Heart left ventricle (tissue), 16 donors: ENCODE measurements at regions not wholly inside any gene's neighbourhood (a gene's known extent, or its start where the extent isn't known, plus 50 kb on each side); places are given as distances from the start of the nearest gene placed in this dataset.

Experiments used
- ATAC-seq, 4 donors: fragments of 200-7000 bp; cut with Tn5 transposase; one replicate each; pipeline ENCODE4 v1.9.1; 2020 to 2022; ENCODE audit warnings: moderate library complexity in 4 of 4, mild to moderate bottlenecking in 3 of 4, moderate number of reproducible peaks in 1 of 4
- DNase-seq, 5 donors: peaks; one replicate each; pipeline ENCODE4 v3.0.0-alpha.2; 2020
- H3K27ac ChIP-seq, 12 donors: fragments of 200-600 bp; sonication (generic) in 4 of 12; one replicate each; pipeline versions ENCODE4 v1.5.0 to v1.8.0; 2016 to 2022; ENCODE audit warnings: mild to moderate bottlenecking in 2 of 12
- H3K27me3 ChIP-seq, 9 donors: fragments of 200-600 bp; sonication (generic) in 2 of 9; one replicate each; pipeline versions ENCODE4 v1.5.1 to v1.8.0; 2016 to 2022; ENCODE audit warnings: mild to moderate bottlenecking in 3 of 9
- H3K36me3 ChIP-seq, 9 donors: fragments of 200-600 bp; sonication (generic) in 2 of 9; one replicate each; pipeline versions ENCODE4 v1.5.0 to v1.8.0; 2018 to 2022; ENCODE audit warnings: mild to moderate bottlenecking in 2 of 9
- H3K4me1 ChIP-seq, 12 donors: fragments of 200-600 bp; sonication (generic) in 4 of 12; one replicate each; pipeline versions ENCODE4 v1.5.0 to v1.8.0; 2016 to 2022; ENCODE audit warnings: mild to moderate bottlenecking in 3 of 12
- H3K4me3 ChIP-seq, 12 donors: fragments of 200-600 bp; sonication (generic) in 4 of 12; one replicate each; pipeline versions ENCODE4 v1.5.0 to v1.8.0; 2017 to 2022; ENCODE audit warnings: mild to moderate bottlenecking in 9 of 12, moderate library complexity in 4 of 12
- H3K9me3 ChIP-seq, 12 donors: fragments of 200-600 bp; sonication (generic) in 4 of 12; one replicate each; pipeline versions ENCODE4 v1.5.0 to v1.8.0; 2016 to 2022; ENCODE audit warnings: mild to moderate bottlenecking in 1 of 12
- CTCF ChIP-seq, 12 donors: fragments of 200-600 bp; sonication (generic) in 4 of 12; IDR thresholded peaks; one replicate each; pipeline versions ENCODE4 v1.5.0 to v1.8.0; 2018 to 2022; ENCODE audit warnings: antibody characterized with exemption in 12 of 12, mild to moderate bottlenecking in 5 of 12
- POLR2A ChIP-seq, 2 donors: fragments of 450-650 bp; IDR thresholded peaks; one replicate each; pipeline ENCODE4 v1.6.1; 2017; ENCODE audit warnings: antibody characterized with exemption in 2 of 2, mild to moderate bottlenecking in 2 of 2, moderate library complexity in 2 of 2
- WGBS, 4 donors: extraction: QIAGEN DNeasy Blood & Tissue Kit in 2 of 4; methylation state at CpG; one replicate each; pipeline versions ENCODE4 v1.1.5 to v1.1.7; 2013 to 2018; 5-methylcytosine and 5-hydroxymethylcytosine counted together
- intact Hi-C, 10 donors: fragments of 100-400 bp; cut with DNase I; formaldehyde crosslinking; loops; one replicate each; pipeline versions ENCODE4 v1.11.1 to v1.14.2; 2022
- donor health status: ischemic (EF 13 %, LVEDD 7.1; RV severe dilation, severe dysfunction).
- donor health status: healthy with polysubstance abuse.
- donor health status: DM: no; HTN: yes; CAD: no.
- donor health status: DM: no; HTN: no; CAD: no.
- donor health status: ischemic (EF 25% LVEDD 6.9; RV normal size, moderate dysfunction).
- donor health status: ischemic (EF 25% LVEDD 5.7; RV mildly dilated, moderate dysfunction).
- donor health status: healthy.
- donor health status: DM: yes; HTN: yes; CAD: no.
- donor health status: ischemic (EF 35%, LVEDD 5.7; RV mildly dilated, moderate dysfunction).
- donor health status: nonischemic (EF 11% LVEDD 7.7; RV severe dilation, severe dysfunction).
- donor health status: DM: yes; HTN: yes; CAD: no.
- donor health status: PGD.
- donor health status: ischemic (EF 29% LVEDD 5.4; RV normal size, mild dysfunction).
- donor health status: nonischemic (EF 23%, LVEDD 6.1; RV moderate dilation, normal function).

GRCh38 chr6:53446151-53446550 lies 97.4 kb upstream of the ELOVL5 start:
- H3K9me3 ChIP-seq = peaks cover 0 to 17% (median 3%) of the 10 kb centered on the region in 12 donors
- intact Hi-C loops = no loop called here
- peaks cover 0 to 13% (median 0%) of the 10 kb centered on the region in 12 donors for H3K4me1 ChIP-seq
- ATAC-seq = no peak
- no peaks in the 10 kb centered on the region for H3K36me3 ChIP-seq
- no peak overlapping the region for H3K27ac ChIP-seq
- 82 to 97% (median 92%) methylated on average over 2 of the region's 2 CpGs for WGBS, 4 donors
- H3K4me3 ChIP-seq = no peak overlapping the region
- no peaks in the 10 kb centered on the region for H3K27me3 ChIP-seq
- TF ChIP-seq POLR2A (IDR thresholded peaks at IDR 0.05) (no peak), CTCF (IDR thresholded peaks at IDR 0.05) (no peak)
- DNase-seq = no peak

- no peaks in the 10 kb centered on the region for H3K27me3 ChIP-seq
- TF ChIP-seq POLR2A (IDR thresholded peaks at IDR 0.05) (no peak), CTCF (IDR thresholded peaks at IDR 0.05) (no peak)
- no peak overlapping the region for H3K4me3 ChIP-seq
- H3K36me3 ChIP-seq = no peaks in the 10 kb centered on the region
- intact Hi-C loops = loop anchor here in 1 of 10 donors (5.0 kb wide), 1 partner anchor 159 kb away; no protein-coding TSS in a partner anchor
- no peaks in the 10 kb centered on the region for H3K9me3 ChIP-seq
- ATAC-seq (no peak), DNase-seq (no peak)
- H3K4me1 ChIP-seq = peaks cover 0 to 27% (median 17%) of the 10 kb centered on the region in 12 donors
- 72 to 83% (median 76%) methylated on average over 3 of the region's 3 CpGs for WGBS, 4 donors
- H3K27ac ChIP-seq = no peak overlapping the region
These were observed 93.0 kb upstream of the ELOVL5 start for GRCh38 chr6:53441761-53442160.

- Histone ChIP-seq H3K9me3 (no peaks in the 10 kb centered on the region), H3K4me1 (peaks cover 0 to 27% (median 17%) of the 10 kb centered on the region in 12 donors), H3K4me3 (no peak overlapping the region), H3K27ac (peak overlapping the region in 2 of 12 donors; percentile 5 to 25), H3K27me3 (no peaks in the 10 kb centered on the region), H3K36me3 (no peaks in the 10 kb centered on the region)
- TF ChIP-seq POLR2A (IDR thresholded peaks at IDR 0.05) = no peak
- no peak for TF ChIP-seq CTCF (IDR thresholded peaks at IDR 0.05)
- intact Hi-C loops = loop anchor here in 1 of 10 donors (5.0 kb wide), 1 partner anchor 159 kb away; no protein-coding TSS in a partner anchor
- ATAC-seq (no peak), DNase-seq (no peak)
- 0 to 79% (median 48%) methylated on average over 1 of the region's 1 CpG for WGBS, 4 donors
These were observed 92.3 kb upstream of the ELOVL5 start for GRCh38 chr6:53441035-53441493.

- H3K4me3 ChIP-seq = no peak overlapping the region
- 20 to 58% (median 43%) methylated on average over 3 of the region's 3 CpGs for WGBS, 4 donors
- DNase-seq (no peak), ATAC-seq (peak in 1 of 4 donors; percentile 16)
- peak overlapping the region in 5 of 12 donors; percentile 2 to 25 (median 8) for H3K27ac ChIP-seq
- no peak for TF ChIP-seq POLR2A (IDR thresholded peaks at IDR 0.05)
- TF ChIP-seq CTCF (IDR thresholded peaks at IDR 0.05) = no peak
- no peaks in the 10 kb centered on the region for H3K27me3 ChIP-seq
- intact Hi-C loops = loop anchor here in 1 of 10 donors (5.0 kb wide), 1 partner anchor 158 kb away; no protein-coding TSS in a partner anchor
- H3K9me3 ChIP-seq = no peaks in the 10 kb centered on the region
- H3K4me1 ChIP-seq = peaks cover 0 to 27% (median 17%) of the 10 kb centered on the region in 12 donors
- H3K36me3 ChIP-seq = no peaks in the 10 kb centered on the region
These were observed 91.7 kb upstream of the ELOVL5 start for GRCh38 chr6:53440336-53440945.
